Loucy (cell line): ENCODE measurements at regions not wholly inside any gene's neighbourhood (a gene's known extent, or its start where the extent isn't known, plus 50 kb on each side); places are given as distances from the start of the nearest gene placed in this dataset.

Experiments used
- H2AFZ ChIP-seq: fragments of 200-600 bp; sonication (generic); 2 replicates; pipeline ENCODE4 v1.6.0; 2016; ENCODE audit warnings: antibody characterized with exemption, mild to moderate bottlenecking, low read length, moderate library complexity
- H3F3A ChIP-seq: fragments of 200-600 bp; 2 replicates; pipeline ENCODE4 v1.6.0; 2016; ENCODE audit warnings: antibody characterized with exemption, low read depth, mild to moderate bottlenecking
- H3K27me3 ChIP-seq: fragments of 200-600 bp; sonication (generic); 2 replicates; pipeline ENCODE4 v1.6.1; 2014; ENCODE audit warnings: low read length, mild to moderate bottlenecking; ENCODE audit not compliant: insufficient read depth, poor library complexity, severe bottlenecking
- H3K36me3 ChIP-seq: fragments of 200-600 bp; sonication (generic); 2 replicates; pipeline ENCODE4 v1.6.1; 2016; ENCODE audit warnings: low read length; ENCODE audit not compliant: insufficient read depth
- H3K4me1 ChIP-seq: fragments of 200-600 bp; sonication (generic); 2 replicates; pipeline ENCODE4 v1.5.1; 2014; ENCODE audit warnings: low read length, mild to moderate bottlenecking; ENCODE audit not compliant: insufficient read depth, poor library complexity, severe bottlenecking
- H3K4me2 ChIP-seq: fragments of 200-600 bp; sonication (generic); 2 replicates; pipeline ENCODE4 v1.6.0; 2014; ENCODE audit warnings: antibody characterized with exemption, low read length, low read depth, mild to moderate bottlenecking; ENCODE audit not compliant: poor library complexity, severe bottlenecking
- H3K4me3 ChIP-seq: fragments of 200-600 bp; sonication (generic); 2 replicates; pipeline ENCODE4 v1.5.1; 2014; ENCODE audit warnings: low read length, mild to moderate bottlenecking, mixed read lengths; ENCODE audit not compliant: poor library complexity, severe bottlenecking
- H3K79me2 ChIP-seq: fragments of 200-600 bp; sonication (generic); 2 replicates; pipeline ENCODE4 v1.6.1; 2014; ENCODE audit warnings: low read length; ENCODE audit not compliant: insufficient read depth
- H3K9ac ChIP-seq: fragments of 200-600 bp; sonication (generic); 2 replicates; pipeline ENCODE4 v1.6.0; 2014; ENCODE audit warnings: mild to moderate bottlenecking, low read depth, low read length, moderate library complexity; ENCODE audit not compliant: poor library complexity, severe bottlenecking
- H3K9me2 ChIP-seq: fragments of 200-600 bp; sonication (generic); replicated peaks from 2 replicates; pipeline ENCODE4 v1.6.1; 2016; ENCODE audit warnings: low read depth, low read length, mixed read lengths
- H3K9me3 ChIP-seq: fragments of 200-600 bp; sonication (generic); 2 replicates; pipeline ENCODE4 v1.6.1; 2014; ENCODE audit warnings: mild to moderate bottlenecking, antibody characterized with exemption, low read length, low read depth; ENCODE audit not compliant: insufficient read depth
- H4K20me1 ChIP-seq: fragments of 200-600 bp; sonication (generic); 2 replicates; pipeline ENCODE4 v1.6.0; 2014; ENCODE audit warnings: antibody characterized with exemption, low read length, mild to moderate bottlenecking; ENCODE audit not compliant: insufficient read depth, poor library complexity, severe bottlenecking
- EZH2phosphoT487 ChIP-seq: fragments of 200-600 bp; IDR thresholded peaks from 2 replicates; pipeline ENCODE4 v1.6.1; 2018; ENCODE audit warnings: antibody characterized with exemption, mild to moderate bottlenecking, moderate library complexity, borderline replicate concordance
- TF ChIP-seq, protein P1 (sequence below): fragments of 200-600 bp; sonication (generic); conservative IDR thresholded peaks from 2 replicates; pipeline ENCODE4 v1.5.1; 2014; ENCODE audit warnings: mild to moderate bottlenecking, antibody characterized with exemption, low read length

DNA sequence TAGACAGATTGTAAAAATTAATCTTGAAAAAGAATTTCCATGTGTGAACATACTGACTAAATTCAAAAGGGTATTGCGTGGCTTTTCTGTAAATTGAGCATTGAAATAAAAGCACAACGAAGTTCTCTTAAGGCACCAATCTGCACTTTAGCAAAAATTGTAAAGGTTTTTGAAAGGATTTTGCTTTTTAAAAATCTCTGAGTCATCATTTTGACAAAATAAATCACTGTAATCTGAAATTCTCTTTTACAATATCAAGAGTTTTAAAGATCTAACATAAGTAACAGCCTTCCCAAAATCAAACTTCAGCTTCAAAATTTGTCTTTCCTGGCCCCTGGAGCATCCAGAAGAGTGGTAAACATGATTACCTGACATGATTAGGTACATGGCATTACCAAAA lies 830.9 kb upstream of the AGA start:
- TF ChIP-seq EZH2phosphoT487, result no peak
- TF ChIP-seq, protein P1, sequence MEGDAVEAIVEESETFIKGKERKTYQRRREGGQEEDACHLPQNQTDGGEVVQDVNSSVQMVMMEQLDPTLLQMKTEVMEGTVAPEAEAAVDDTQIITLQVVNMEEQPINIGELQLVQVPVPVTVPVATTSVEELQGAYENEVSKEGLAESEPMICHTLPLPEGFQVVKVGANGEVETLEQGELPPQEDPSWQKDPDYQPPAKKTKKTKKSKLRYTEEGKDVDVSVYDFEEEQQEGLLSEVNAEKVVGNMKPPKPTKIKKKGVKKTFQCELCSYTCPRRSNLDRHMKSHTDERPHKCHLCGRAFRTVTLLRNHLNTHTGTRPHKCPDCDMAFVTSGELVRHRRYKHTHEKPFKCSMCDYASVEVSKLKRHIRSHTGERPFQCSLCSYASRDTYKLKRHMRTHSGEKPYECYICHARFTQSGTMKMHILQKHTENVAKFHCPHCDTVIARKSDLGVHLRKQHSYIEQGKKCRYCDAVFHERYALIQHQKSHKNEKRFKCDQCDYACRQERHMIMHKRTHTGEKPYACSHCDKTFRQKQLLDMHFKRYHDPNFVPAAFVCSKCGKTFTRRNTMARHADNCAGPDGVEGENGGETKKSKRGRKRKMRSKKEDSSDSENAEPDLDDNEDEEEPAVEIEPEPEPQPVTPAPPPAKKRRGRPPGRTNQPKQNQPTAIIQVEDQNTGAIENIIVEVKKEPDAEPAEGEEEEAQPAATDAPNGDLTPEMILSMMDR, result no peak
- no peaks in the 10 kb centered on the region for H3K9me3 ChIP-seq
- no peak overlapping the region for H3K4me2 ChIP-seq
- H3K27me3 ChIP-seq, result no peaks in the 10 kb centered on the region
- no peak overlapping the region for H3K9ac ChIP-seq
- no peaks in the 10 kb centered on the region for H3K36me3 ChIP-seq
- H3K9me2 ChIP-seq, result no peaks in the 10 kb centered on the region
- H3K4me1 ChIP-seq, result no peaks in the 10 kb centered on the region
- no peaks in the 10 kb centered on the region for H3K79me2 ChIP-seq
- H3K4me3 ChIP-seq, result no peak overlapping the region
- H3F3A ChIP-seq, result no peaks in the 10 kb centered on the region
- no peaks in the 10 kb centered on the region for H4K20me1 ChIP-seq
- no peak overlapping the region for H2AFZ ChIP-seq

DNA sequence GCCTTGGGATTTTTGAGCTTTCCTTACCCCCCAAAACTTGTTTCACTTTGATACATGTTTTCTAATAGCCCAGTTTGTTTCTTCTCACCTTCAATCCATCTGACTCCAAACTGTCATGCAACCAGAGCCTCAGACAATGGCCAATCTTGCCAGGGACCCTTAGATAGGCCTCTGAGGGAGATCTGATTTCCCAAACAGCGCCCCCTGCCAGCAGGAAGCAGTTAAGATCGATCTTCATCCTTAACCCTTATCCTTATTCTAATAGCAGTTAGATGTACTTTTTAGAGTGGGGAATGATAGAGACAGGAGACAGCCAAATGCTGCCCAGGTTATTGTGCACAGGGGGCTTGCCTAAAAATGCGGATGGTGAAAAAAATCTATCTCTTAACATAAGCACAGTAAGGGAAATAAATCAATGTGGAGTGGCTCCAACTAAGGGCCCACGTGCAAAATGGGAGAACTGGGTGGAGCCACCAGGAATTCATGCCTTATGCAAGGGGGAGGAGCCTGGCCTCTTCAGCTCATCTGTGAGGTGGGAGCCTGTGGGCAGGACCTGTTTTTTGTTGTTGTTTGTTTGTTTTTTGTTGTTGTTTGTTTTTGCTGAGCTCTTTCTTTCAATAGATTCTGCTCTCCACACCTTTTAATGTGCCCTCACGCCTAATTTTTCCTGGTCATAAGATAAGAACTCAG lies 833.6 kb upstream of the AGA start:
- Histone ChIP-seq H3K79me2 (no peaks in the 10 kb centered on the region), H3F3A (no peaks in the 10 kb centered on the region), H3K27me3 (no peaks in the 10 kb centered on the region), H3K9ac (no peak overlapping the region), H3K9me3 (no peaks in the 10 kb centered on the region), H2AFZ (no peak overlapping the region), H4K20me1 (no peaks in the 10 kb centered on the region), H3K36me3 (no peaks in the 10 kb centered on the region), H3K4me2 (no peak overlapping the region), H3K4me3 (no peak overlapping the region), H3K4me1 (no peaks in the 10 kb centered on the region), H3K9me2 (no peaks in the 10 kb centered on the region)
- TF ChIP-seq EZH2phosphoT487, result no peak
- TF ChIP-seq, protein P1, result peak; percentile 41; the same call in 1 of the 2 replicates

DNA sequence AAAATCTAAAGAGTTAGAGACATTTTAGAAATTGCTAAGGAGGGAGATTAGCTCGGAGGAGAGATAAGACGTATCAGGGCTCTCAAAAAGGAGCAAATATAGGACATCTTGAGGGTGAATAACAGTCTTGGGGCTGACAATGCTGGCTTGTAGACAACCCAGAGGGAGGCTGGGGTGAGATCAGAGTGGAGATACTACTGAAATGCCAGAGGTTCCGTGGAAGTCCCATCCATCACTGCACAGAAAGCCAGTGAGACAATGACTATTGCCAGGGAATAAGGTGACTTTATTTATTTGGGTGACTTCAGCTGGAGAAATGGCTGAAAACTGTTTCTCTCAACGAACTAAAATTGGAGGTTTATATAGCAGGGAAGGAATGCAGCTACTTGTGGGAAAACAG lies 838.1 kb upstream of the AGA start:
- Histone ChIP-seq H3K9ac (no peak overlapping the region), H3K9me2 (no peaks in the 10 kb centered on the region), H3K4me1 (no peaks in the 10 kb centered on the region), H3K4me3 (no peak overlapping the region), H3K9me3 (no peaks in the 10 kb centered on the region), H2AFZ (no peak overlapping the region), H3K36me3 (no peaks in the 10 kb centered on the region), H4K20me1 (no peaks in the 10 kb centered on the region), H3K4me2 (no peak overlapping the region), H3F3A (no peaks in the 10 kb centered on the region), H3K79me2 (no peaks in the 10 kb centered on the region), H3K27me3 (no peaks in the 10 kb centered on the region)
- TF ChIP-seq, protein P1, result no peak
- no peak for TF ChIP-seq EZH2phosphoT487
